HCT116 (cell line): ENCODE measurements at regions not wholly inside any gene's neighbourhood (a gene's known extent, or its start where the extent isn't known, plus 50 kb on each side); places are given as distances from the start of the nearest gene placed in this dataset.

Experiments used
- ATAC-seq: fragments of 200-7000 bp; cut with Tn5 transposase; 2 replicates; pipeline ENCODE4 v1.9.1; 2020; ENCODE audit warnings: mild to moderate bottlenecking, moderate library complexity
- BruUV-seq: library from RNA; stranded (reverse); fragments of 400-500 nt; replicated peaks from 2 replicates; lab custom pipeline; 2021; lab: Mats Ljungman, UMichigan
- CTCF ChIA-PET: fragments of 300-600 bp; sonication (Branson Sonifier 250); formaldehyde crosslinking; loops from one replicate; lab custom pipeline; 2021; ENCODE audit warnings: antibody characterized with exemption; lab: Charles Lee
- POLR2A ChIA-PET: fragments of 300-600, 350-600 bp; sonication (Branson Sonifier 250); formaldehyde crosslinking; loops from one replicate; lab custom pipeline; 2021; ENCODE audit warnings: antibody characterized with exemption; lab: Charles Lee
- RAD21 ChIA-PET, 2 experiments: fragments of 300-600 bp; sonication (Branson Sonifier 250); formaldehyde crosslinking; loops; one replicate each; lab custom pipeline; 2023; ENCODE audit warnings: low total read pairs in 2 of 2; ENCODE audit not compliant: uncharacterized antibody in 2 of 2, unreplicated experiment in 2 of 2, low non-redundant PET in 1 of 2; lab: Charles Lee
- DNase-seq: peaks from one replicate; pipeline ENCODE4 v3.0.0-alpha.2; 2010; ENCODE audit warnings: low read depth, low spot score
- H2AFZ ChIP-seq: fragments of 200-600 bp; shearing (Covaris generic), sonication (generic); 2 replicates; pipeline ENCODE4 v1.6.1; 2017; ENCODE audit warnings: low read depth, mixed run types, mixed read lengths, antibody characterized with exemption, low read length; ENCODE audit not compliant: poor library complexity, severe bottlenecking
- H3K27ac ChIP-seq: 2 replicates; pipeline ENCODE4 v1.5.1; 2012; ENCODE audit warnings: low read depth, low read length
- H3K27me3 ChIP-seq: fragments of 200-600 bp; sonication (generic); 2 replicates; pipeline ENCODE4 v1.6.1; 2016; ENCODE audit warnings: mixed run types, low read length, mixed read lengths; ENCODE audit not compliant: insufficient read depth
- H3K36me3 ChIP-seq, 2 experiments: fragments of 200-500 bp in 1 of 2; fragments of 200-600 bp in 1 of 2; sonication (Bioruptor generic) in 1 of 2; sonication (generic) in 1 of 2; 2 replicates each; pipeline versions ENCODE4 v1.5.1 to v1.6.1; 2014 to 2016; ENCODE audit warnings: low read length in 2 of 2, inconsistent platforms in 1 of 2, mixed read lengths in 1 of 2, mixed run types in 1 of 2; ENCODE audit not compliant: insufficient read depth in 2 of 2, control insufficient read depth in 1 of 2
- H3K4me1 ChIP-seq, 2 experiments: fragments of 200-600 bp in 1 of 2; sonication (generic) in 1 of 2; 2 replicates each; pipeline versions ENCODE4 v1.5.1 to v1.6.1; 2012 to 2017; ENCODE audit warnings: low read length in 2 of 2, inconsistent platforms in 1 of 2, mild to moderate bottlenecking in 1 of 2, mixed read lengths in 1 of 2, mixed run types in 1 of 2, moderate library complexity in 1 of 2; ENCODE audit not compliant: insufficient read depth in 2 of 2, control insufficient read depth in 1 of 2
- H3K4me2 ChIP-seq: fragments of 200-600 bp; sonication (generic); 2 replicates; pipeline ENCODE4 v1.6.1; 2017; ENCODE audit warnings: mixed run types, low read length, mixed read lengths
- H3K4me3 ChIP-seq, 2 experiments: fragments of 200-600 bp in 1 of 2; sonication (generic) in 1 of 2; replicated peaks in 1 of 2; 2 replicates each; pipeline ENCODE4 v1.5.1; 2011 to 2016; ENCODE audit warnings: low read length in 2 of 2, control low read depth in 1 of 2, low read depth in 1 of 2, mild to moderate bottlenecking in 1 of 2, mixed read lengths in 1 of 2, mixed run types in 1 of 2
- H3K79me2 ChIP-seq: fragments of 200-600 bp; sonication (generic); 2 replicates; pipeline ENCODE4 v1.6.1; 2017; ENCODE audit warnings: mild to moderate bottlenecking, mixed run types, low read length, moderate library complexity, mixed read lengths; ENCODE audit not compliant: insufficient read depth
- H3K9ac ChIP-seq: fragments of 200-600 bp; sonication (generic); 2 replicates; pipeline ENCODE4 v1.6.1; 2016; ENCODE audit warnings: low read length, mixed read lengths
- H3K9me2 ChIP-seq: fragments of 200-600 bp; sonication (generic), shearing (Covaris generic); 2 replicates; pipeline ENCODE4 v1.6.1; 2017; ENCODE audit warnings: mixed run types, mild to moderate bottlenecking, moderate library complexity; ENCODE audit not compliant: insufficient read depth
- H3K9me3 ChIP-seq, 2 experiments: fragments of 200-500 bp in 1 of 2; fragments of 200-600 bp in 1 of 2; sonication (Bioruptor generic) in 1 of 2; sonication (generic) in 1 of 2; 2 replicates each; pipeline ENCODE4 v1.6.1; 2014 to 2017; ENCODE audit warnings: low read length in 2 of 2, mixed read lengths in 2 of 2, inconsistent platforms in 1 of 2, low read depth in 1 of 2, mild to moderate bottlenecking in 1 of 2, mixed run types in 1 of 2, moderate library complexity in 1 of 2; ENCODE audit not compliant: control insufficient read depth in 1 of 2, insufficient read depth in 1 of 2
- H4K20me1 ChIP-seq: fragments of 200-600 bp; sonication (generic), shearing (Covaris generic); 2 replicates; pipeline ENCODE4 v1.6.1; 2017; ENCODE audit warnings: mixed run types, mild to moderate bottlenecking, moderate library complexity; ENCODE audit not compliant: insufficient read depth
- EGR1 ChIP-seq: IDR thresholded peaks from 2 replicates; pipeline ENCODE4 v1.6.1; 2012; ENCODE audit warnings: low read depth
- EZH2 ChIP-seq: fragments of 200-600 bp; sonication (generic); IDR thresholded peaks from 2 replicates; pipeline ENCODE4 v1.6.1; 2017; ENCODE audit warnings: antibody characterized with exemption, mixed run types
- EZH2phosphoT487 ChIP-seq: fragments of 200-600 bp; IDR thresholded peaks from 2 replicates; pipeline ENCODE4 v1.6.1; 2018; ENCODE audit warnings: antibody characterized with exemption, borderline replicate concordance
- JUND ChIP-seq: IDR thresholded peaks from 2 replicates; pipeline ENCODE4 v1.6.1; 2012
- POLR2A ChIP-seq: IDR thresholded peaks from 2 replicates; pipeline ENCODE4 v1.7.0; 2011; ENCODE audit warnings: borderline replicate concordance; ENCODE audit not compliant: insufficient read depth, insufficient read length; ENCODE audit errors: extremely low read depth
- SP1 ChIP-seq: IDR thresholded peaks from 2 replicates; pipeline ENCODE4 v1.6.1; 2012; ENCODE audit warnings: low read depth
- SRF ChIP-seq: IDR thresholded peaks from 2 replicates; pipeline ENCODE4 v1.6.1; 2012; ENCODE audit warnings: low read depth
- ZFX ChIP-seq: fragments of 450-650 bp; IDR thresholded peaks from 2 replicates; pipeline ENCODE4 v1.6.1; 2017
- ZNF274 ChIP-seq: fragments of 200-500 bp; sonication (Bioruptor generic); IDR thresholded peaks from 2 replicates; pipeline ENCODE4 v1.6.1; 2014; ENCODE audit warnings: mild to moderate bottlenecking, low read depth, low read length, inconsistent platforms
- intact Hi-C: fragments of 100-400 bp; cut with micrococcal nuclease; formaldehyde crosslinking; loops from 2 replicates; pipeline ENCODE4 v1.10.0; 2022
- TF ChIP-seq, protein P1 (sequence below), 3 experiments: fragments of 200-600 bp in 1 of 3; sonication (generic) in 1 of 3; IDR thresholded peaks in 2 of 3; conservative IDR thresholded peaks in 1 of 3; 2 replicates each; pipeline ENCODE4 v1.5.1; 2012 to 2017; ENCODE audit warnings: low read depth in 2 of 3, low read length in 2 of 3, antibody characterized with exemption in 1 of 3, borderline replicate concordance in 1 of 3, control low read depth in 1 of 3, mild to moderate bottlenecking in 1 of 3, mixed read lengths in 1 of 3, mixed run types in 1 of 3, moderate library complexity in 1 of 3; ENCODE audit not compliant: insufficient read depth in 1 of 3
- TF ChIP-seq, protein P2 (sequence below): IDR thresholded peaks from 2 replicates; pipeline ENCODE4 v1.6.1; 2012
- TF ChIP-seq, protein P3 (sequence below): IDR thresholded peaks from 2 replicates; pipeline ENCODE4 v1.6.1; 2012; ENCODE audit warnings: low read depth
- TF ChIP-seq, protein P4 (sequence below): IDR thresholded peaks from 2 replicates; pipeline ENCODE4 v1.6.1; 2012

DNA sequence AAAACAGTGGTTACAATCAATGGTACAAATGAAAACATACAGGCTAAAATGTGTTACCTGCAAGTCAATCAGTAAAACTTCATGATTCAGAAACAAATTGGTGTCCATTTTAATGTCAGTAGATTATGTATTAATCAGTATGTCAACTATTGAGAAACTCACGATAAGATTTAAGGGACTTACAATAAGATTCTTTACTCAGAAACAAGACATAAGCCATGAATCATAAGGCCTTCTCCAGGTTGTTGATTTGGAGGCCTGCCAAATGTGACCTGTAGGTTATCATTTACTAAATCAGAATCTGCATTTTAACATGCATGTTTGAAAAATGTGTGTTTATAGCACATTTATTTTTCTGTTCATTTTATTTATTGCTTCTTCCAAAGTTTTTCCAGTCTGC is 623.1 kb downstream of the CCDC85A start:
- H4K20me1 ChIP-seq: no peaks in the 10 kb centered on the region
- ChIA-PET POLR2A (no interaction called here), RAD21 (no interaction called here), CTCF (no interaction called here)
- H3K79me2 ChIP-seq: no peaks in the 10 kb centered on the region
- DNase-seq (no peak), ATAC-seq (no peak)
- no peaks in the 10 kb centered on the region for H3K36me3 ChIP-seq
- H3K27ac ChIP-seq: no peak overlapping the region
- TF ChIP-seq POLR2A: no peak
- TF ChIP-seq, protein P1, sequence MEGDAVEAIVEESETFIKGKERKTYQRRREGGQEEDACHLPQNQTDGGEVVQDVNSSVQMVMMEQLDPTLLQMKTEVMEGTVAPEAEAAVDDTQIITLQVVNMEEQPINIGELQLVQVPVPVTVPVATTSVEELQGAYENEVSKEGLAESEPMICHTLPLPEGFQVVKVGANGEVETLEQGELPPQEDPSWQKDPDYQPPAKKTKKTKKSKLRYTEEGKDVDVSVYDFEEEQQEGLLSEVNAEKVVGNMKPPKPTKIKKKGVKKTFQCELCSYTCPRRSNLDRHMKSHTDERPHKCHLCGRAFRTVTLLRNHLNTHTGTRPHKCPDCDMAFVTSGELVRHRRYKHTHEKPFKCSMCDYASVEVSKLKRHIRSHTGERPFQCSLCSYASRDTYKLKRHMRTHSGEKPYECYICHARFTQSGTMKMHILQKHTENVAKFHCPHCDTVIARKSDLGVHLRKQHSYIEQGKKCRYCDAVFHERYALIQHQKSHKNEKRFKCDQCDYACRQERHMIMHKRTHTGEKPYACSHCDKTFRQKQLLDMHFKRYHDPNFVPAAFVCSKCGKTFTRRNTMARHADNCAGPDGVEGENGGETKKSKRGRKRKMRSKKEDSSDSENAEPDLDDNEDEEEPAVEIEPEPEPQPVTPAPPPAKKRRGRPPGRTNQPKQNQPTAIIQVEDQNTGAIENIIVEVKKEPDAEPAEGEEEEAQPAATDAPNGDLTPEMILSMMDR (IDR thresholded peaks at IDR 0.05 in 2 of 3, conservative IDR thresholded peaks at IDR 0.05 in 1 of 3; ENCODE audit: borderline replicate concordance in 1 of 3, insufficient read depth in 1 of 3, low read depth in 2 of 3, low read length in 2 of 3): no peak
- TF ChIP-seq SP1: no peak
- no peak for TF ChIP-seq EZH2phosphoT487
- H2AFZ ChIP-seq: no peak overlapping the region
- BruUV-seq: no TSS peak
- H3K4me1 ChIP-seq: no peaks in the 10 kb centered on the region
- H3K9me3 ChIP-seq: no peaks in the 10 kb centered on the region
- H3K9me2 ChIP-seq: no peaks in the 10 kb centered on the region
- no peaks in the 10 kb centered on the region for H3K27me3 ChIP-seq
- H3K4me3 ChIP-seq: no peak overlapping the region
- intact Hi-C loops: no loop called here
- H3K4me2 ChIP-seq: no peak overlapping the region
- H3K9ac ChIP-seq: no peak overlapping the region

DNA sequence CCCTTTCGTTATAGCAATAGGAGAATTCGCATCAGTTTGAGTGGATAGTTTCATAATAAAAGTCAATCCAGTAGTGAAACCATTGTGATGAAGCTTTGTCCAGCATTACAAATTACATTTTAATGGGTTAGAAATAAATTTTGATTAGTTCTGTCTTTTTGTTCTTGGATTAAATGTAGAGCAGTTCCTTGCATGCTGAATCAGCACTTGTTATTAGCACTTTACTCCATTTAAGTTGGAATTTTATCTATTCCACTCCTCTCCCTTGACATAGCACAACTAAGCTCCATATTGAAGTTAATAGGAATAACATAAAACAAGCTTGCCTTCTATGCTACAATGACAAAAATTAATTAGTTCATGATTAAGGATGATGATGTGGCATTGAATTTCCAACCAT is 624.1 kb downstream of the CCDC85A start:
- no peaks in the 10 kb centered on the region for H3K27me3 ChIP-seq
- intact Hi-C loops: no loop called here
- TF ChIP-seq EZH2 (no peak), ZFX (no peak), SRF (no peak), ZNF274 (no peak), JUND (no peak), EGR1 (no peak)
- TF ChIP-seq, protein P1 (IDR thresholded peaks at IDR 0.05 in 2 of 3, conservative IDR thresholded peaks at IDR 0.05 in 1 of 3; ENCODE audit: borderline replicate concordance in 1 of 3, insufficient read depth in 1 of 3, low read depth in 2 of 3, low read length in 2 of 3): no peak
- TF ChIP-seq, protein P2, sequence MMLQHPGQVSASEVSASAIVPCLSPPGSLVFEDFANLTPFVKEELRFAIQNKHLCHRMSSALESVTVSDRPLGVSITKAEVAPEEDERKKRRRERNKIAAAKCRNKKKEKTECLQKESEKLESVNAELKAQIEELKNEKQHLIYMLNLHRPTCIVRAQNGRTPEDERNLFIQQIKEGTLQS: no peak
- TF ChIP-seq, protein P3, sequence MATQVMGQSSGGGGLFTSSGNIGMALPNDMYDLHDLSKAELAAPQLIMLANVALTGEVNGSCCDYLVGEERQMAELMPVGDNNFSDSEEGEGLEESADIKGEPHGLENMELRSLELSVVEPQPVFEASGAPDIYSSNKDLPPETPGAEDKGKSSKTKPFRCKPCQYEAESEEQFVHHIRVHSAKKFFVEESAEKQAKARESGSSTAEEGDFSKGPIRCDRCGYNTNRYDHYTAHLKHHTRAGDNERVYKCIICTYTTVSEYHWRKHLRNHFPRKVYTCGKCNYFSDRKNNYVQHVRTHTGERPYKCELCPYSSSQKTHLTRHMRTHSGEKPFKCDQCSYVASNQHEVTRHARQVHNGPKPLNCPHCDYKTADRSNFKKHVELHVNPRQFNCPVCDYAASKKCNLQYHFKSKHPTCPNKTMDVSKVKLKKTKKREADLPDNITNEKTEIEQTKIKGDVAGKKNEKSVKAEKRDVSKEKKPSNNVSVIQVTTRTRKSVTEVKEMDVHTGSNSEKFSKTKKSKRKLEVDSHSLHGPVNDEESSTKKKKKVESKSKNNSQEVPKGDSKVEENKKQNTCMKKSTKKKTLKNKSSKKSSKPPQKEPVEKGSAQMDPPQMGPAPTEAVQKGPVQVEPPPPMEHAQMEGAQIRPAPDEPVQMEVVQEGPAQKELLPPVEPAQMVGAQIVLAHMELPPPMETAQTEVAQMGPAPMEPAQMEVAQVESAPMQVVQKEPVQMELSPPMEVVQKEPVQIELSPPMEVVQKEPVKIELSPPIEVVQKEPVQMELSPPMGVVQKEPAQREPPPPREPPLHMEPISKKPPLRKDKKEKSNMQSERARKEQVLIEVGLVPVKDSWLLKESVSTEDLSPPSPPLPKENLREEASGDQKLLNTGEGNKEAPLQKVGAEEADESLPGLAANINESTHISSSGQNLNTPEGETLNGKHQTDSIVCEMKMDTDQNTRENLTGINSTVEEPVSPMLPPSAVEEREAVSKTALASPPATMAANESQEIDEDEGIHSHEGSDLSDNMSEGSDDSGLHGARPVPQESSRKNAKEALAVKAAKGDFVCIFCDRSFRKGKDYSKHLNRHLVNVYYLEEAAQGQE: no peak
- TF ChIP-seq, protein P4, sequence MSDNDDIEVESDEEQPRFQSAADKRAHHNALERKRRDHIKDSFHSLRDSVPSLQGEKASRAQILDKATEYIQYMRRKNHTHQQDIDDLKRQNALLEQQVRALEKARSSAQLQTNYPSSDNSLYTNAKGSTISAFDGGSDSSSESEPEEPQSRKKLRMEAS: no peak

More for the DNA sequence above, 624.1 kb downstream of the CCDC85A start:
- ChIA-PET RAD21 (no interaction called here), CTCF (no interaction called here), POLR2A (no interaction called here)
- no peak overlapping the region for H3K27ac ChIP-seq
- H3K4me3 ChIP-seq: no peak overlapping the region
- no peaks in the 10 kb centered on the region for H4K20me1 ChIP-seq
- no peaks in the 10 kb centered on the region for H3K79me2 ChIP-seq
- BruUV-seq: no TSS peak
- H3K4me1 ChIP-seq: no peaks in the 10 kb centered on the region
- DNase-seq (no peak), ATAC-seq (no peak)
- H3K9me2 ChIP-seq: no peaks in the 10 kb centered on the region
- no peaks in the 10 kb centered on the region for H3K36me3 ChIP-seq
- no peak overlapping the region for H3K9ac ChIP-seq
- H3K9me3 ChIP-seq: no peaks in the 10 kb centered on the region
- H3K4me2 ChIP-seq: no peak overlapping the region
- no peak overlapping the region for H2AFZ ChIP-seq
